Common myeloid progenitor, CD34-positive (primary cell): ENCODE measurements at regions not wholly inside any gene's neighbourhood (a gene's known extent, or its start where the extent isn't known, plus 50 kb on each side); places are given as distances from the start of the nearest gene placed in this dataset.

Experiments
- CTCF ChIA-PET: fragments of 350-600 bp; sonication (Branson Sonifier 250); formaldehyde crosslinking; loops from one replicate; lab custom pipeline; 2021; ENCODE audit warnings: antibody characterized with exemption; lab: Charles Lee
- POLR2A ChIA-PET: fragments of 350-600 bp; sonication (Branson Sonifier 250); formaldehyde crosslinking; loops from one replicate; lab custom pipeline; 2021; ENCODE audit warnings: antibody characterized with exemption; lab: Charles Lee
- DNase-seq, 3 donors: peaks; one replicate each; pipeline versions ENCODE4 v3.0.0 to v3.0.0-alpha.2; 2013
- H3K27ac ChIP-seq, 2 experiments: 1 replicate in 1 of 2; 2 replicates in 1 of 2; pipeline ENCODE4 v1.7.0; 2013; ENCODE audit warnings: inconsistent platforms in 2 of 2, low read length in 2 of 2, mild to moderate bottlenecking in 2 of 2, low read depth in 1 of 2, moderate library complexity in 1 of 2; ENCODE audit not compliant: severe bottlenecking in 2 of 2, insufficient read depth in 1 of 2, poor library complexity in 1 of 2
- H3K27me3 ChIP-seq, 5 experiments: replicated peaks in 2 of 5; 1 replicate in 3 of 5; 2 replicates in 2 of 5; pipeline versions ENCODE4 v1.6.1 to v1.7.0; 2013; ENCODE audit warnings: low read length in 4 of 5, mild to moderate bottlenecking in 2 of 5, moderate library complexity in 2 of 5, inconsistent platforms in 1 of 5; ENCODE audit not compliant: insufficient read depth in 5 of 5, control insufficient read depth in 4 of 5
- H3K36me3 ChIP-seq, 4 experiments: 1 replicate in 2 of 4; 2 replicates in 2 of 4; pipeline versions ENCODE4 v1.6.1 to v1.7.0; 2013; ENCODE audit warnings: low read length in 3 of 4, control low read depth in 1 of 4, mild to moderate bottlenecking in 1 of 4; ENCODE audit not compliant: control insufficient read depth in 4 of 4, insufficient read depth in 4 of 4
- H3K4me1 ChIP-seq, 4 experiments: 1 replicate in 3 of 4; 2 replicates in 1 of 4; pipeline versions ENCODE4 v1.6.1 to v1.7.1; 2013; ENCODE audit warnings: low read length in 3 of 4, mild to moderate bottlenecking in 3 of 4, control low read depth in 1 of 4, inconsistent platforms in 1 of 4, moderate library complexity in 1 of 4; ENCODE audit not compliant: control insufficient read depth in 4 of 4, insufficient read depth in 4 of 4; ENCODE audit errors: control extremely low read depth in 1 of 4
- H3K4me3 ChIP-seq, 7 experiments: 1 replicate in 4 of 7; 2 replicates in 3 of 7; pipeline versions ENCODE4 v1.5.1 to v1.7.0; 2013; ENCODE audit warnings: mild to moderate bottlenecking in 7 of 7, low read length in 6 of 7, moderate library complexity in 6 of 7, inconsistent platforms in 2 of 7, low read depth in 2 of 7, control low read depth in 1 of 7; ENCODE audit not compliant: insufficient read depth in 4 of 7, control insufficient read depth in 1 of 7; ENCODE audit errors: extremely low read depth in 1 of 7
- H3K9me3 ChIP-seq, 5 experiments: 1 replicate in 4 of 5; 2 replicates in 1 of 5; pipeline versions ENCODE4 v1.6.1 to v1.7.1; 2013; ENCODE audit warnings: low read length in 4 of 5, mild to moderate bottlenecking in 2 of 5, inconsistent platforms in 1 of 5, low read depth in 1 of 5, moderate library complexity in 1 of 5; ENCODE audit not compliant: control insufficient read depth in 4 of 5, insufficient read depth in 2 of 5; ENCODE audit errors: control extremely low read depth in 1 of 5
- WGBS: methylation state at CpG from one replicate; pipeline ENCODE4 v1.1.5; 2013; ENCODE audit not compliant: insufficient coverage; 5-methylcytosine and 5-hydroxymethylcytosine counted together

DNA sequence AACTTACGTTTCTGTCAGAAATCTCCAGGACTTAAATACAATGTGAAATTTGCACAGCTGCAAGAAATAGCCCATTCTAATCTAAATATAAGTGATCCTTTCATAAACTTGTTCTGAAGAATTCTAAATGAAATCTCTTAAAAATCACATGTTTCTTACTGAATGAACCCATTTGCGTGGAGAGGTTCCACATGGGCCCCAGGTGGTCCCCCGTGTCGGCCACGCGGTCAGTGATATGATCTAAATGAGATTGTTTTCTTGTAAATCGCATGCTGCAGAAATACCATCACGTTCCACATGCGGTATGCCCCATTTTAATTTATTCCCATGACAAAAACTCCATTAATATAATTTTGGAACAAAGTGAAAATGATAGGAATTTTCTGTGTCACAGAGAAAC lies 818.9 kb upstream of the SLC35B3 start:
- WGBS = no CpG with 5 or more reads among the region's 9 CpGs
- no peaks in the 10 kb centered on the region for H3K9me3 ChIP-seq
- POLR2A ChIA-PET = no interaction called here
- peaks cover 0 to 2% (median 0%) of the 10 kb centered on the region in 5 experiments for H3K27me3 ChIP-seq
- CTCF ChIA-PET = no interaction called here
- no peaks in the 10 kb centered on the region for H3K36me3 ChIP-seq
- no peak overlapping the region for H3K4me3 ChIP-seq
- H3K4me1 ChIP-seq = no peaks in the 10 kb centered on the region
- H3K27ac ChIP-seq = no peak overlapping the region
- no peak for DNase-seq

GRCh38 chr6:9252799-9253198 lies 817.5 kb upstream of the SLC35B3 start:
- ChIA-PET POLR2A (no interaction called here), CTCF (no interaction called here)
- H3K4me3 ChIP-seq = no peak overlapping the region
- H3K27ac ChIP-seq = no peak overlapping the region
- no peaks in the 10 kb centered on the region for H3K4me1 ChIP-seq
- H3K9me3 ChIP-seq = no peaks in the 10 kb centered on the region
- peaks cover 0 to 2% (median 0%) of the 10 kb centered on the region in 5 experiments for H3K27me3 ChIP-seq
- H3K36me3 ChIP-seq = no peaks in the 10 kb centered on the region
- WGBS = 85% methylated on average over 4 of the region's 4 CpGs
- no peak for DNase-seq

- H3K27ac ChIP-seq = no peak overlapping the region
- CTCF ChIA-PET = no interaction called here
These were observed 815.5 kb upstream of the SLC35B3 start for GRCh38 chr6:9250852-9251251.

DNA sequence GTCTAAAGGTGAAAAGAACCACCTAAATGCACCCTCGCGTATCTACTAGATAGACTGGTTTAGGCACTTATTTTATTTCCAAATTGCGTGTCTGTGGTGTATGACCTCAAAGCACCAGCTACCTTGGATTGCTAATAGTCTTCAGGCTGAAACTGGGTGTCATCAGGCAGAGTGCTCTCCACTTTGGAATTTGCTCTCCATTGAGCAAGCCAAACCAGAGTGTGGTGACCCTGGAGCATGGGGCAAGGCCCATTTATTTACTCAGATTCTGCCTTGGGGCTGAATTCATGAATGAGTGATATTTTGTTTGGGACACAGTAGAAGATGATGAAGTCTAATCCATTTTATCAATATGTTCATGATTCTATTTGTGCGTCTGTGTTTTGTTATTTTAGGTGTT lies 812.8 kb upstream of the SLC35B3 start:
- H3K9me3 ChIP-seq = no peaks in the 10 kb centered on the region
- 100% methylated on average over 3 of the region's 4 CpGs for WGBS
- CTCF ChIA-PET = no interaction called here

More at GRCh38 chr6:9250852-9251251, 815.5 kb upstream of the SLC35B3 start:
- DNase-seq = peak; percentile 1 to 2 (median 1)
- POLR2A ChIA-PET = no interaction called here
- no peaks in the 10 kb centered on the region for H3K9me3 ChIP-seq
- WGBS = 6% methylated on average over 2 of the region's 9 CpGs
- H3K4me1 ChIP-seq = no peaks in the 10 kb centered on the region
- H3K4me3 ChIP-seq = no peak overlapping the region
- H3K27me3 ChIP-seq = peaks cover 0 to 2% (median 0%) of the 10 kb centered on the region in 5 experiments
- H3K36me3 ChIP-seq = no peaks in the 10 kb centered on the region

GRCh38 chr6:9240861-9241260 lies 805.5 kb upstream of the SLC35B3 start:
- Histone ChIP-seq H3K36me3 (no peaks in the 10 kb centered on the region), H3K4me3 (no peak overlapping the region), H3K27me3 (peaks cover 0 to 4% (median 0%) of the 10 kb centered on the region in 5 experiments), H3K27ac (no peak overlapping the region), H3K9me3 (no peaks in the 10 kb centered on the region), H3K4me1 (no peaks in the 10 kb centered on the region)
- no peak for DNase-seq
- POLR2A ChIA-PET = no interaction called here
- WGBS = 94% methylated on average over 2 of the region's 2 CpGs
- CTCF ChIA-PET = no interaction called here

More for the DNA sequence above, 812.8 kb upstream of the SLC35B3 start:
- DNase-seq = no peak
- Histone ChIP-seq H3K4me1 (no peaks in the 10 kb centered on the region), H3K27ac (no peak overlapping the region), H3K27me3 (peaks cover 0 to 3% (median 2%) of the 10 kb centered on the region in 5 experiments), H3K4me3 (no peak overlapping the region), H3K36me3 (no peaks in the 10 kb centered on the region)
- POLR2A ChIA-PET = no interaction called here

- H3K4me3 ChIP-seq = no peak overlapping the region
- POLR2A ChIA-PET = no interaction called here
- WGBS = 71% methylated on average over 3 of the region's 6 CpGs
- no peak for DNase-seq
- no peaks in the 10 kb centered on the region for H3K36me3 ChIP-seq
- no peak overlapping the region for H3K27ac ChIP-seq
- no peaks in the 10 kb centered on the region for H3K4me1 ChIP-seq
- peaks cover 0 to 4% (median 0%) of the 10 kb centered on the region in 5 experiments for H3K9me3 ChIP-seq
- peaks cover 0 to 2% (median 0%) of the 10 kb centered on the region in 5 experiments for H3K27me3 ChIP-seq
- CTCF ChIA-PET = no interaction called here
These were observed 801.1 kb upstream of the SLC35B3 start for GRCh38 chr6:9236443-9236842.

GRCh38 chr6:9233686-9234085 lies 798.3 kb upstream of the SLC35B3 start:
- H3K4me3 ChIP-seq = no peak overlapping the region
- WGBS = 93% methylated on average over 1 of the region's 1 CpG
- DNase-seq = no peak
- H3K9me3 ChIP-seq = peaks cover 0 to 6% (median 0%) of the 10 kb centered on the region in 5 experiments
- no peaks in the 10 kb centered on the region for H3K4me1 ChIP-seq
- CTCF ChIA-PET = no interaction called here
- no peak overlapping the region for H3K27ac ChIP-seq
- H3K27me3 ChIP-seq = peaks cover 0 to 2% (median 0%) of the 10 kb centered on the region in 5 experiments
- H3K36me3 ChIP-seq = no peaks in the 10 kb centered on the region
- POLR2A ChIA-PET = no interaction called here
